ENCODE measurements at regions not wholly inside any gene's neighbourhood (a gene's known extent, or its start where the extent isn't known, plus 50 kb on each side); places are given as distances from the start of the nearest gene placed in this dataset.

DNA sequence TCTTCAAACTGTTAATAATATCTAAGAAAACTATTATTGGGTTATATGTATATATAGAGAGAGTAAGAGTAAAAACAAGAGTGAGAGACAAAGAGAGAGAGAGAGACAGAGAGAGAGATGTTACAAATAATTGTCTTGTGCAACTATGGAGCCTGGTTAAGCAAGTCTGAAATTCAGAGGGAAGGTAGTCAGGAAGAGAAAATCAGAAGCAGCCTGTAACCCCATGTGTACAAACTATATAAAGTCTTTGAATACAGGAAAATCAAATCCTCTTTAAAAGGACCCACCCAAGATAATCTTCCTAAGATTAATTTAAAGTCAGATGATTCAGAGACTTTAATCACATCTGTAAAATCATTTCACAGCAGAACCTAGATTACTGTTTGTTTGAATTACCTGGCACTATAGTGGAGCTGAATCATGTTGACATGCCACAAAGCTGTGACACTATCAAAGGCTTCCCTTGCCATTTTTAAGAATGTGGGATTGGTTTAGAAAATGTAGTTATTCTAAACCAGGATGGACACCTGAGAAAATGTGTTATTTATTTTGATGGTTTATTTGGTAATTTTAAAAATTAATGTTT lies 301.7 kb upstream of the FSIP2 start:
- TF ChIP-seq, protein P1, sequence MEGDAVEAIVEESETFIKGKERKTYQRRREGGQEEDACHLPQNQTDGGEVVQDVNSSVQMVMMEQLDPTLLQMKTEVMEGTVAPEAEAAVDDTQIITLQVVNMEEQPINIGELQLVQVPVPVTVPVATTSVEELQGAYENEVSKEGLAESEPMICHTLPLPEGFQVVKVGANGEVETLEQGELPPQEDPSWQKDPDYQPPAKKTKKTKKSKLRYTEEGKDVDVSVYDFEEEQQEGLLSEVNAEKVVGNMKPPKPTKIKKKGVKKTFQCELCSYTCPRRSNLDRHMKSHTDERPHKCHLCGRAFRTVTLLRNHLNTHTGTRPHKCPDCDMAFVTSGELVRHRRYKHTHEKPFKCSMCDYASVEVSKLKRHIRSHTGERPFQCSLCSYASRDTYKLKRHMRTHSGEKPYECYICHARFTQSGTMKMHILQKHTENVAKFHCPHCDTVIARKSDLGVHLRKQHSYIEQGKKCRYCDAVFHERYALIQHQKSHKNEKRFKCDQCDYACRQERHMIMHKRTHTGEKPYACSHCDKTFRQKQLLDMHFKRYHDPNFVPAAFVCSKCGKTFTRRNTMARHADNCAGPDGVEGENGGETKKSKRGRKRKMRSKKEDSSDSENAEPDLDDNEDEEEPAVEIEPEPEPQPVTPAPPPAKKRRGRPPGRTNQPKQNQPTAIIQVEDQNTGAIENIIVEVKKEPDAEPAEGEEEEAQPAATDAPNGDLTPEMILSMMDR (IDR thresholded peaks at IDR 0.05): no peak
- TF ChIP-seq POLR2A (IDR thresholded peaks at IDR 0.05): no peak
